WTC11 (cell line): ENCODE measurements at regions not wholly inside any gene's neighbourhood (a gene's known extent, or its start where the extent isn't known, plus 50 kb on each side); places are given as distances from the start of the nearest gene placed in this dataset.
"Not testable (repeated sequence)": the region's sequence is repeated elsewhere in the genome, so short reads cannot be mapped to it uniquely, and the experiment has no call there.

ENCODE experiments used
- ATAC-seq: fragments of 200-7000 bp; cut with Tn5 transposase; 2 replicates; pipeline ENCODE4 v1.10.0; 2021; ENCODE audit warnings: mild to moderate bottlenecking, moderate library complexity
- CTCF ChIA-PET: fragments of 300-600 bp; sonication (Branson Sonifier 250); formaldehyde crosslinking; loops from one replicate; lab custom pipeline; 2021; ENCODE audit warnings: antibody characterized with exemption; lab: Charles Lee
- POLR2A ChIA-PET: fragments of 350-600 bp; sonication (Branson Sonifier 250); formaldehyde crosslinking; loops from one replicate; lab custom pipeline; 2021; ENCODE audit warnings: antibody characterized with exemption; lab: Charles Lee
- DNase-seq: peaks from one replicate; pipeline ENCODE4 v3.0.0; 2021; ENCODE audit warnings: low spot score
- H3K27ac Mint-ChIP-seq: 2 replicates; pipeline ENCODE4 v1.8.0; 2021; ENCODE audit warnings: mixed read lengths
- H3K27me3 Mint-ChIP-seq: 2 replicates; pipeline ENCODE4 v1.8.0; 2021; ENCODE audit warnings: low read depth, mild to moderate bottlenecking, moderate library complexity, mixed read lengths
- H3K36me3 Mint-ChIP-seq: 2 replicates; pipeline ENCODE4 v1.8.0; 2021; ENCODE audit warnings: mixed read lengths
- H3K4me1 Mint-ChIP-seq: 2 replicates; pipeline ENCODE4 v1.8.0; 2022; ENCODE audit warnings: mixed read lengths
- H3K4me3 Mint-ChIP-seq: 2 replicates; pipeline ENCODE4 v1.8.0; 2021; ENCODE audit warnings: mild to moderate bottlenecking, moderate library complexity, mixed read lengths
- H3K9me3 Mint-ChIP-seq: 2 replicates; pipeline ENCODE4 v1.8.0; 2021; ENCODE audit warnings: mixed read lengths
- CREM ChIP-seq: sonication (generic); formaldehyde crosslinking; IDR thresholded peaks from 2 replicates; pipeline ENCODE4 v1.8.1; 2022; ENCODE audit warnings: mild to moderate bottlenecking, missing genetic modification reagents, moderate library complexity
- ETV6 ChIP-seq: sonication (generic); formaldehyde crosslinking; IDR thresholded peaks from 2 replicates; pipeline ENCODE4 v1.8.1; 2022; ENCODE audit warnings: mild to moderate bottlenecking, missing genetic modification reagents
- FOXK1 ChIP-seq: sonication (generic); formaldehyde crosslinking; IDR thresholded peaks from 2 replicates; pipeline ENCODE4 v1.8.0; 2022; ENCODE audit warnings: mild to moderate bottlenecking, moderate library complexity, missing genetic modification reagents
- GABPB1 ChIP-seq: sonication (generic); formaldehyde crosslinking; IDR thresholded peaks from 2 replicates; pipeline ENCODE4 v1.8.1; 2023; ENCODE audit warnings: mild to moderate bottlenecking, missing genetic modification reagents
- GTF2I ChIP-seq: fragments of 250-450 bp; sonication (Bioruptor Pico); conservative IDR thresholded peaks from 2 replicates; pipeline ENCODE4 v1.4.0; 2021; ENCODE audit warnings: mild to moderate bottlenecking
- KAT7 ChIP-seq: sonication (generic); formaldehyde crosslinking; IDR thresholded peaks from 2 replicates; pipeline ENCODE4 v1.8.1; 2023; ENCODE audit warnings: missing genetic modification reagents, mild to moderate bottlenecking, borderline replicate concordance
- SMAD3 ChIP-seq: sonication (generic); formaldehyde crosslinking; IDR thresholded peaks from 2 replicates; pipeline ENCODE4 v1.8.0; 2022; ENCODE audit warnings: missing genetic modification reagents, mild to moderate bottlenecking, borderline replicate concordance
- SOX15 ChIP-seq: fragments of 250-450 bp; sonication (Bioruptor Pico); IDR thresholded peaks from 2 replicates; pipeline ENCODE4 v1.9.0; 2021; ENCODE audit warnings: mild to moderate bottlenecking
- TEAD1 ChIP-seq: sonication (generic); formaldehyde crosslinking; IDR thresholded peaks from 2 replicates; pipeline ENCODE4 v1.8.0; 2022; ENCODE audit warnings: mild to moderate bottlenecking, missing genetic modification reagents
- ZNF317 ChIP-seq: sonication (generic); formaldehyde crosslinking; IDR thresholded peaks from 2 replicates; pipeline ENCODE4 v1.8.1; 2023; ENCODE audit warnings: low read depth, mild to moderate bottlenecking, moderate library complexity, missing genetic modification reagents, borderline replicate concordance
- ZNF396 ChIP-seq: fragments of 250-450 bp; sonication (Bioruptor Pico); IDR thresholded peaks from 2 replicates; pipeline ENCODE4 v1.8.0; 2021; ENCODE audit warnings: mild to moderate bottlenecking, moderate library complexity, borderline replicate concordance
- ZNF416 ChIP-seq: fragments of 250-450 bp; sonication (Bioruptor Pico); IDR thresholded peaks from 2 replicates; pipeline ENCODE4 v1.9.0; 2021; ENCODE audit warnings: mild to moderate bottlenecking, inconsistent platforms
- ZNF671 ChIP-seq: fragments of 250-450 bp; sonication (Bioruptor Pico); IDR thresholded peaks from 2 replicates; pipeline ENCODE4 v1.8.0; 2021; ENCODE audit warnings: mild to moderate bottlenecking
- TF ChIP-seq, protein P1 (sequence below): fragments of 250-450 bp; sonication (Bioruptor Pico); IDR thresholded peaks from 2 replicates; pipeline ENCODE4 v1.9.0; 2021; ENCODE audit warnings: moderate library complexity, mild to moderate bottlenecking, inconsistent platforms, borderline replicate concordance
- TF ChIP-seq, protein P2 (sequence below): sonication (generic); formaldehyde crosslinking; conservative IDR thresholded peaks from 2 replicates; pipeline ENCODE4 v1.8.1; 2023; ENCODE audit warnings: mild to moderate bottlenecking, low read depth, missing genetic modification reagents, moderate library complexity
- TF ChIP-seq, protein P3 (sequence below): fragments of 250-450 bp; sonication (Bioruptor Pico); IDR thresholded peaks from 2 replicates; pipeline ENCODE4 v1.9.0; 2021; ENCODE audit warnings: mild to moderate bottlenecking
- TF ChIP-seq, protein P4 (sequence below): sonication (generic); formaldehyde crosslinking; IDR thresholded peaks from 2 replicates; pipeline ENCODE4 v1.8.0; 2022; ENCODE audit warnings: mild to moderate bottlenecking, missing genetic modification reagents
- TF ChIP-seq, protein P5 (sequence below): sonication (generic); formaldehyde crosslinking; IDR thresholded peaks from 2 replicates; pipeline ENCODE4 v1.8.0; 2022; ENCODE audit warnings: mild to moderate bottlenecking, missing genetic modification reagents
- TF ChIP-seq, protein P6 (sequence below): sonication (generic); formaldehyde crosslinking; IDR thresholded peaks from 2 replicates; pipeline ENCODE4 v1.8.0; 2023; ENCODE audit warnings: mild to moderate bottlenecking, missing genetic modification reagents

DNA sequence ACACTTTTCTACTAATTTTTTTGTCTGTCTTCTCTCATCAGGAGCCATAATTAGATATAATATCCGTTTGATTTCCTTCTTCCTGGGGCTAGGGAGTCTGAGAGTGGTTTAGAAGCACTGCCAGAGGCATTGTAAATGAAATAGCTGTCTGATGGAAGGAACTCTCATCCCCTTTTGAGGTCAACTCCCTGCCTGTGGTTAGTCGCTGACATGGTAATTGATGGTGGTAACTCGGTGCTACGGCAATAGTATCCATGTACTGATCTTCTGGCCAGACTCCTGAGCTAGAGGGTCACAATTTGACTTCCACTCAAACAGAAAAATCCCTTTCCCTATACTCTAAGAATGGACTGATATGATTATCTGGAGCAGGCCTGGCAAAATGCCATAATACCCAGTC lies 108.1 kb upstream of the TRPC5 start (continued):
- TF ChIP-seq ZNF396 (CRISPR knock-in tag), result no peak
- no peak for TF ChIP-seq SMAD3
- TF ChIP-seq, protein P1, sequence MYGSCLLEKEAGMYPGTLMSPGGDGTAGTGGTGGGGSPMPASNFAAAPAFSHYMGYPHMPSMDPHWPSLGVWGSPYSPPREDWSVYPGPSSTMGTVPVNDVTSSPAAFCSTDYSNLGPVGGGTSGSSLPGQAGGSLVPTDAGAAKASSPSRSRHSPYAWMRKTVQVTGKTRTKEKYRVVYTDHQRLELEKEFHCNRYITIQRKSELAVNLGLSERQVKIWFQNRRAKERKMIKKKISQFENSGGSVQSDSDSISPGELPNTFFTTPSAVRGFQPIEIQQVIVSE (CRISPR knock-in tag), result no peak
- TF ChIP-seq ZNF317 (CRISPR knock-in tag), result no peak
- TF ChIP-seq, protein P2, sequence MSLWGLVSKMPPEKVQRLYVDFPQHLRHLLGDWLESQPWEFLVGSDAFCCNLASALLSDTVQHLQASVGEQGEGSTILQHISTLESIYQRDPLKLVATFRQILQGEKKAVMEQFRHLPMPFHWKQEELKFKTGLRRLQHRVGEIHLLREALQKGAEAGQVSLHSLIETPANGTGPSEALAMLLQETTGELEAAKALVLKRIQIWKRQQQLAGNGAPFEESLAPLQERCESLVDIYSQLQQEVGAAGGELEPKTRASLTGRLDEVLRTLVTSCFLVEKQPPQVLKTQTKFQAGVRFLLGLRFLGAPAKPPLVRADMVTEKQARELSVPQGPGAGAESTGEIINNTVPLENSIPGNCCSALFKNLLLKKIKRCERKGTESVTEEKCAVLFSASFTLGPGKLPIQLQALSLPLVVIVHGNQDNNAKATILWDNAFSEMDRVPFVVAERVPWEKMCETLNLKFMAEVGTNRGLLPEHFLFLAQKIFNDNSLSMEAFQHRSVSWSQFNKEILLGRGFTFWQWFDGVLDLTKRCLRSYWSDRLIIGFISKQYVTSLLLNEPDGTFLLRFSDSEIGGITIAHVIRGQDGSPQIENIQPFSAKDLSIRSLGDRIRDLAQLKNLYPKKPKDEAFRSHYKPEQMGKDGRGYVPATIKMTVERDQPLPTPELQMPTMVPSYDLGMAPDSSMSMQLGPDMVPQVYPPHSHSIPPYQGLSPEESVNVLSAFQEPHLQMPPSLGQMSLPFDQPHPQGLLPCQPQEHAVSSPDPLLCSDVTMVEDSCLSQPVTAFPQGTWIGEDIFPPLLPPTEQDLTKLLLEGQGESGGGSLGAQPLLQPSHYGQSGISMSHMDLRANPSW, result no peak
- TF ChIP-seq ZNF671 (CRISPR knock-in tag), result no peak
- no peak for TF ChIP-seq FOXK1 (CRISPR knock-in tag)

DNA sequence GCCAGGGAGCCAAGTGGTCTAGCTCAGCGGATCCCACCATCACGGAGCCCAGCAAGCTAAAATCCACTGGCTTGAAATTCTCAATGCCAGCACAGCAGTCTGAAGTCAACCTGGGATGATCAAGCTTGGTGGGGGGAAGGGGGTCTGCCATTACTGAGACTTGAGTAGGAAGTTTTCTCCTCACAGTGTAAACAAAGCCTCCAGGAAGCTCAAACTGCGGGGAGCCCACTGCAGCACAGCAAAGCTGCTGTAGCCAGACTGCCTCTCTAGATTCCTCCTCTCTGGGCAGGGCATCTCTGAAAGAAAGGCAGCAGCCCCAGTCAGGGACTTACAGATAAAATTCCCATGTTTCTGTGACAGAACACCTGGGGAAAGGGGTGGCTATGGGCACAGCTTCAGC lies 98.8 kb upstream of the TRPC5 start:
- H3K9me3 Mint-ChIP-seq, result peaks cover 18% of the 10 kb centered on the region
- H3K36me3 Mint-ChIP-seq, H3K27me3 Mint-ChIP-seq, CTCF ChIA-PET, DNase-seq, ATAC-seq, H3K4me1 Mint-ChIP-seq, H3K4me3 Mint-ChIP-seq, POLR2A ChIA-PET, H3K27ac Mint-ChIP-seq: not testable (repeated sequence)

DNA sequence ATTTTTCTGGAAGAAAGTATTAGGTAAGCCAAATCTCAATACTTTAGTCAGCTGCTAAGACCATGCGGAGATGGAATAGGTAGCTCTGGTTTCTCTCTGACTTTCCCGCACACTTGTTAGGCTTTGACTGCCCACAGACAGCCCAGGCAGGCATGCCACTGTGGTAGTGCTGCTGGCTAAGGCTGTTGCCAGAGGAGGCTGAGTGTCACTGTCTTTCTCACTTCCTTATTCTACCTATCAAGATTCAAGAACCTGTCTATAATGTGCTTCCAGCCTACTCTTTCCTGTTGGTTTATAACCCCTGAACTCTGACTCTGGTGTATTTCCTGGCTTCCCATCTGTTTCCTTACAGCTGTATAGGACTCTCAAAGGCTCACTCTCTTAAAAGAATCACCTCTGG lies 81.8 kb upstream of the TRPC5 start:
- ChIA-PET CTCF (interaction anchor here (1.3 kb wide), 1 partner anchor 295 kb away, joined by 3 read pairs; no protein-coding TSS in a partner anchor), POLR2A (no interaction called here)
- ATAC-seq (no peak), DNase-seq (no peak)
- Mint-ChIP-seq H3K27me3 (no peaks in the 10 kb centered on the region), H3K4me3 (no peak overlapping the region), H3K36me3 (no peaks in the 10 kb centered on the region), H3K9me3 (no peaks in the 10 kb centered on the region), H3K27ac (peak overlapping the region; percentile 53), H3K4me1 (peaks cover 61% of the 10 kb centered on the region)
- no peak for TF ChIP-seq TEAD1 (CRISPR knock-in tag)
- TF ChIP-seq, protein P3, sequence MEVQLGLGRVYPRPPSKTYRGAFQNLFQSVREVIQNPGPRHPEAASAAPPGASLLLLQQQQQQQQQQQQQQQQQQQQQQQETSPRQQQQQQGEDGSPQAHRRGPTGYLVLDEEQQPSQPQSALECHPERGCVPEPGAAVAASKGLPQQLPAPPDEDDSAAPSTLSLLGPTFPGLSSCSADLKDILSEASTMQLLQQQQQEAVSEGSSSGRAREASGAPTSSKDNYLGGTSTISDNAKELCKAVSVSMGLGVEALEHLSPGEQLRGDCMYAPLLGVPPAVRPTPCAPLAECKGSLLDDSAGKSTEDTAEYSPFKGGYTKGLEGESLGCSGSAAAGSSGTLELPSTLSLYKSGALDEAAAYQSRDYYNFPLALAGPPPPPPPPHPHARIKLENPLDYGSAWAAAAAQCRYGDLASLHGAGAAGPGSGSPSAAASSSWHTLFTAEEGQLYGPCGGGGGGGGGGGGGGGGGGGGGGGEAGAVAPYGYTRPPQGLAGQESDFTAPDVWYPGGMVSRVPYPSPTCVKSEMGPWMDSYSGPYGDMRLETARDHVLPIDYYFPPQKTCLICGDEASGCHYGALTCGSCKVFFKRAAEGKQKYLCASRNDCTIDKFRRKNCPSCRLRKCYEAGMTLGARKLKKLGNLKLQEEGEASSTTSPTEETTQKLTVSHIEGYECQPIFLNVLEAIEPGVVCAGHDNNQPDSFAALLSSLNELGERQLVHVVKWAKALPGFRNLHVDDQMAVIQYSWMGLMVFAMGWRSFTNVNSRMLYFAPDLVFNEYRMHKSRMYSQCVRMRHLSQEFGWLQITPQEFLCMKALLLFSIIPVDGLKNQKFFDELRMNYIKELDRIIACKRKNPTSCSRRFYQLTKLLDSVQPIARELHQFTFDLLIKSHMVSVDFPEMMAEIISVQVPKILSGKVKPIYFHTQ (CRISPR knock-in tag), result no peak
- TF ChIP-seq GTF2I (CRISPR knock-in tag), result no peak
- TF ChIP-seq CREM (CRISPR knock-in tag), result no peak
- TF ChIP-seq KAT7 (CRISPR knock-in tag), result no peak
- TF ChIP-seq, protein P4, sequence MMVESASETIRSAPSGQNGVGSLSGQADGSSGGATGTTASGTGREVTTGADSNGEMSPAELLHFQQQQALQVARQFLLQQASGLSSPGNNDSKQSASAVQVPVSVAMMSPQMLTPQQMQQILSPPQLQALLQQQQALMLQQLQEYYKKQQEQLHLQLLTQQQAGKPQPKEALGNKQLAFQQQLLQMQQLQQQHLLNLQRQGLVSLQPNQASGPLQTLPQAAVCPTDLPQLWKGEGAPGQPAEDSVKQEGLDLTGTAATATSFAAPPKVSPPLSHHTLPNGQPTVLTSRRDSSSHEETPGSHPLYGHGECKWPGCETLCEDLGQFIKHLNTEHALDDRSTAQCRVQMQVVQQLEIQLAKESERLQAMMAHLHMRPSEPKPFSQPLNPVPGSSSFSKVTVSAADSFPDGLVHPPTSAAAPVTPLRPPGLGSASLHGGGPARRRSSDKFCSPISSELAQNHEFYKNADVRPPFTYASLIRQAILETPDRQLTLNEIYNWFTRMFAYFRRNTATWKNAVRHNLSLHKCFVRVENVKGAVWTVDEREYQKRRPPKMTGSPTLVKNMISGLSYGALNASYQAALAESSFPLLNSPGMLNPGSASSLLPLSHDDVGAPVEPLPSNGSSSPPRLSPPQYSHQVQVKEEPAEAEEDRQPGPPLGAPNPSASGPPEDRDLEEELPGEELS (CRISPR knock-in tag), result no peak
- TF ChIP-seq, protein P2, result no peak
- TF ChIP-seq, protein P5, sequence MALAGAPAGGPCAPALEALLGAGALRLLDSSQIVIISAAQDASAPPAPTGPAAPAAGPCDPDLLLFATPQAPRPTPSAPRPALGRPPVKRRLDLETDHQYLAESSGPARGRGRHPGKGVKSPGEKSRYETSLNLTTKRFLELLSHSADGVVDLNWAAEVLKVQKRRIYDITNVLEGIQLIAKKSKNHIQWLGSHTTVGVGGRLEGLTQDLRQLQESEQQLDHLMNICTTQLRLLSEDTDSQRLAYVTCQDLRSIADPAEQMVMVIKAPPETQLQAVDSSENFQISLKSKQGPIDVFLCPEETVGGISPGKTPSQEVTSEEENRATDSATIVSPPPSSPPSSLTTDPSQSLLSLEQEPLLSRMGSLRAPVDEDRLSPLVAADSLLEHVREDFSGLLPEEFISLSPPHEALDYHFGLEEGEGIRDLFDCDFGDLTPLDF (CRISPR knock-in tag), result no peak
- TF ChIP-seq ZNF416 (CRISPR knock-in tag), result no peak
- no peak for TF ChIP-seq SOX15
- no peak for TF ChIP-seq GABPB1 (CRISPR knock-in tag)
- TF ChIP-seq, protein P6, sequence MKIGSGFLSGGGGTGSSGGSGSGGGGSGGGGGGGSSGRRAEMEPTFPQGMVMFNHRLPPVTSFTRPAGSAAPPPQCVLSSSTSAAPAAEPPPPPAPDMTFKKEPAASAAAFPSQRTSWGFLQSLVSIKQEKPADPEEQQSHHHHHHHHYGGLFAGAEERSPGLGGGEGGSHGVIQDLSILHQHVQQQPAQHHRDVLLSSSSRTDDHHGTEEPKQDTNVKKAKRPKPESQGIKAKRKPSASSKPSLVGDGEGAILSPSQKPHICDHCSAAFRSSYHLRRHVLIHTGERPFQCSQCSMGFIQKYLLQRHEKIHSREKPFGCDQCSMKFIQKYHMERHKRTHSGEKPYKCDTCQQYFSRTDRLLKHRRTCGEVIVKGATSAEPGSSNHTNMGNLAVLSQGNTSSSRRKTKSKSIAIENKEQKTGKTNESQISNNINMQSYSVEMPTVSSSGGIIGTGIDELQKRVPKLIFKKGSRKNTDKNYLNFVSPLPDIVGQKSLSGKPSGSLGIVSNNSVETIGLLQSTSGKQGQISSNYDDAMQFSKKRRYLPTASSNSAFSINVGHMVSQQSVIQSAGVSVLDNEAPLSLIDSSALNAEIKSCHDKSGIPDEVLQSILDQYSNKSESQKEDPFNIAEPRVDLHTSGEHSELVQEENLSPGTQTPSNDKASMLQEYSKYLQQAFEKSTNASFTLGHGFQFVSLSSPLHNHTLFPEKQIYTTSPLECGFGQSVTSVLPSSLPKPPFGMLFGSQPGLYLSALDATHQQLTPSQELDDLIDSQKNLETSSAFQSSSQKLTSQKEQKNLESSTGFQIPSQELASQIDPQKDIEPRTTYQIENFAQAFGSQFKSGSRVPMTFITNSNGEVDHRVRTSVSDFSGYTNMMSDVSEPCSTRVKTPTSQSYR (CRISPR knock-in tag), result no peak
- no peak for TF ChIP-seq ETV6
